CD4-positive, alpha-beta memory T cell (primary cell): ENCODE measurements at regions not wholly inside any gene's neighbourhood (a gene's known extent, or its start where the extent isn't known, plus 50 kb on each side); places are given as distances from the start of the nearest gene placed in this dataset.
A peak's percentile ranks its signal among the peaks of the same experiment; 100 is the strongest.
"Not testable (repeated sequence)": the region's sequence is repeated elsewhere in the genome, so short reads cannot be mapped to it uniquely, and the experiment has no call there.

Experiments used
- CTCF ChIA-PET: fragments of 350-600 bp; sonication (Branson Sonifier 250); formaldehyde crosslinking; loops from one replicate; lab custom pipeline; 2021; ENCODE audit warnings: inconsistent platforms; ENCODE audit not compliant: partially characterized antibody; lab: Charles Lee
- POLR2A ChIA-PET: fragments of 350-600 bp; sonication (Branson Sonifier 250); formaldehyde crosslinking; loops from one replicate; lab custom pipeline; 2021; ENCODE audit not compliant: partially characterized antibody; lab: Charles Lee
- DNase-seq, 5 donors: peaks; one replicate each; pipeline versions ENCODE4 v3.0.0 to v3.0.0-alpha.2; 2020 to 2022; ENCODE audit warnings: mixed read lengths in 1 of 5
- H3K27ac ChIP-seq: one replicate; pipeline ENCODE4 v1.7.0; 2013; ENCODE audit warnings: low read depth, low read length
- H3K27me3 ChIP-seq: 2 replicates; pipeline ENCODE4 v1.7.0; 2013; ENCODE audit warnings: mild to moderate bottlenecking, low read length, moderate library complexity; ENCODE audit not compliant: insufficient read depth
- H3K36me3 ChIP-seq: 2 replicates; pipeline ENCODE4 v1.7.0; 2013; ENCODE audit warnings: mild to moderate bottlenecking, low read length, moderate library complexity; ENCODE audit not compliant: insufficient read depth
- H3K4me1 ChIP-seq: 2 replicates; pipeline ENCODE4 v1.7.0; 2013; ENCODE audit warnings: mild to moderate bottlenecking, low read length, moderate library complexity; ENCODE audit not compliant: insufficient read depth
- H3K4me3 ChIP-seq, 2 donors: one replicate each; pipeline ENCODE4 v1.7.0; 2013; ENCODE audit warnings: low read length in 2 of 2, mild to moderate bottlenecking in 1 of 2
- H3K9me3 ChIP-seq, 2 donors: one replicate each; pipeline ENCODE4 v1.7.0; 2013; ENCODE audit warnings: low read length in 2 of 2, control low read depth in 1 of 2; ENCODE audit not compliant: control insufficient read depth in 1 of 2
- H3K27ac Mint-ChIP-seq, 7 donors: one replicate each; pipeline ENCODE4 v1.8.0; 2020 to 2021; ENCODE audit warnings: mixed read lengths in 7 of 7, mild to moderate bottlenecking in 6 of 7, inconsistent platforms in 3 of 7, moderate library complexity in 3 of 7
- H3K27me3 Mint-ChIP-seq, 2 donors: one replicate each; pipeline ENCODE4 v1.8.0; 2020 to 2021; ENCODE audit warnings: mixed read lengths in 2 of 2
- H3K36me3 Mint-ChIP-seq, 2 donors: one replicate each; pipeline ENCODE4 v1.8.0; 2020 to 2021; ENCODE audit warnings: mixed read lengths in 2 of 2, inconsistent platforms in 1 of 2, mild to moderate bottlenecking in 1 of 2
- H3K4me1 Mint-ChIP-seq, 4 donors: one replicate each; pipeline ENCODE4 v1.8.0; 2020 to 2021; ENCODE audit warnings: mixed read lengths in 4 of 4, mild to moderate bottlenecking in 1 of 4
- H3K4me3 Mint-ChIP-seq, 8 donors: one replicate each; pipeline ENCODE4 v1.8.0; 2020 to 2021; ENCODE audit warnings: mixed read lengths in 8 of 8, mild to moderate bottlenecking in 7 of 8, moderate library complexity in 6 of 8, inconsistent platforms in 3 of 8
- H3K9me3 Mint-ChIP-seq, 8 donors: one replicate each; pipeline ENCODE4 v1.8.0; 2020 to 2021; ENCODE audit warnings: mixed read lengths in 8 of 8, mild to moderate bottlenecking in 5 of 8, inconsistent platforms in 3 of 8, moderate library complexity in 1 of 8
- intact Hi-C: fragments of 100-400 bp; cut with micrococcal nuclease; formaldehyde crosslinking; loops from one replicate; pipeline ENCODE4 v1.15.1; 2023

DNA sequence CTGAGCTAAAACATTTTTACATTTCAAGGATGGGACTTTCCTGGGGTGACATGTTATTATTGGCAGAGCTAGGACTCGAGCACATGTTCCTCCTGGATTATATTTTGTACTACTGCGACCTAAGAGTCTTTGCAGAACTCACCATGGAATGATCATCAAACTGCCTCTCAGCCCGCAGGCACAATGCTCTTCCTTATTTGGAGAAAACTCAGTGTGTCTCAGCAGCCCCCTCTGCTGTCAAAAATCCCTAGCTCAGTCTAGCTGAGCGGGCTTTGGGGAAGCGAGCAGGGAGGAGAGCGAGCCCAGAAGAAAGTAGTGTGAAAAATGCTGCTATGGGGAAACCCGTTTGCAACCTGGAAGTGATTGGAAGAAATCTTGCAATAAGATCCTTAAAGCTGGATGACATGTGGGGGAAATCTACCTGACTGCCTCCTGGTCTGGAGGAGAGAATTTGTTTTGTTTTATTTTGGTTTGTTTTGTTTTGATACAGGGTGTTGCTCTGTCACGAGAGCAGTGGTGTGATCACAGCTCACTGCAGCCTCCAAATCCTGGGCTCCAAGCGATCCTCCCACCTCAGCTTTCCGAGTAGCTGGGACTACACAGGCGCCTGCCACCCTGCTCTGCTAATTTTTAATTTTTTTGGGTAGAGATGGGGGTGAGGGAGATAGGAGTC is 89.9 kb upstream of the CLINT1 start:
- ChIA-PET POLR2A (interaction anchor here (1.4 kb wide), 1 partner anchor 132 kb away, joined by 7 read pairs; no protein-coding TSS in a partner anchor), CTCF (interaction anchor here (0.6 to 4.7 kb wide), 50 partner anchors 8 to 1158 kb away, joined by 3 to 95 read pairs (median 5); partner anchors contain the start of gene CLINT1)
- H3K27ac ChIP-seq: no peak overlapping the region
- no peak overlapping the region for H3K4me3 ChIP-seq
- H3K9me3 ChIP-seq: no peaks in the 10 kb centered on the region
- intact Hi-C loops: loop anchor here (1.0 to 2.0 kb wide), 4 partner anchors 30 to 133 kb away; no protein-coding TSS in a partner anchor
- Mint-ChIP-seq H3K9me3 (no peaks in the 10 kb centered on the region), H3K36me3 (no peaks in the 10 kb centered on the region), H3K4me1 (peaks cover 4 to 6% (median 5%) of the 10 kb centered on the region in 4 donors), H3K27ac (no peak overlapping the region), H3K4me3 (peak overlapping the region in 3 of 8 donors; percentile 1 to 11 (median 5)), H3K27me3 (peaks cover 10 to 12% of the 10 kb centered on the region in 2 donors)
- DNase-seq: peak; percentile 63 to 75 (median 68)
- H3K36me3 ChIP-seq: no peaks in the 10 kb centered on the region
- H3K4me1 ChIP-seq: no peaks in the 10 kb centered on the region
- no peaks in the 10 kb centered on the region for H3K27me3 ChIP-seq

DNA sequence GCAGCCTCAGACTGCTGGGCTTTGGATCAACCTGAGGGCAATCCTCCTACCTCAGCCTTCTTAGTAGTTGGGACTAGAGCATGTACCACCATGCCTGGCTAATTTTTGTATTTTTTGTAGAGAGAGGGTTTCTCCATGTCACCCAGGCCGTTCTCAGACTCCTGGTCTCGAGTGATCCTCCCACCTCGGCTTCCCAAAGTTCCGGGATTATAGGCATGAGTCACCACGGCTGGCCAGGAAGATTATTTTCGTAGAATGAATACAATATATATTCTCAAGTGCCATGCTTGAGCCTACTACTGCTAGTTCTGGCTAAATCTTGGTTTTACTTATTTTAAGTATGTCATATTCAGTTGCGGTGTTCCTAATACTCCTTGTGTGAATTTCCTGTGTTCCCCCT is 88.2 kb upstream of the CLINT1 start:
- Histone ChIP-seq H3K27me3 (no peaks in the 10 kb centered on the region), H3K27ac (no peak overlapping the region), H3K4me3 (no peak overlapping the region), H3K9me3 (no peaks in the 10 kb centered on the region), H3K36me3 (no peaks in the 10 kb centered on the region), H3K4me1 (no peaks in the 10 kb centered on the region)
- Mint-ChIP-seq H3K4me1 (peaks cover 4 to 6% (median 5%) of the 10 kb centered on the region in 4 donors), H3K27ac (no peak overlapping the region), H3K36me3 (no peaks in the 10 kb centered on the region), H3K9me3 (no peaks in the 10 kb centered on the region), H3K27me3 (peaks cover 10 to 12% of the 10 kb centered on the region in 2 donors), H3K4me3 (no peak overlapping the region)
- DNase-seq: no peak
- CTCF ChIA-PET: interaction anchor here (4.7 kb wide), 1 partner anchor 129 kb away, joined by 95 read pairs; no protein-coding TSS in a partner anchor
- intact Hi-C loops: no loop called here
- POLR2A ChIA-PET: no interaction called here

DNA sequence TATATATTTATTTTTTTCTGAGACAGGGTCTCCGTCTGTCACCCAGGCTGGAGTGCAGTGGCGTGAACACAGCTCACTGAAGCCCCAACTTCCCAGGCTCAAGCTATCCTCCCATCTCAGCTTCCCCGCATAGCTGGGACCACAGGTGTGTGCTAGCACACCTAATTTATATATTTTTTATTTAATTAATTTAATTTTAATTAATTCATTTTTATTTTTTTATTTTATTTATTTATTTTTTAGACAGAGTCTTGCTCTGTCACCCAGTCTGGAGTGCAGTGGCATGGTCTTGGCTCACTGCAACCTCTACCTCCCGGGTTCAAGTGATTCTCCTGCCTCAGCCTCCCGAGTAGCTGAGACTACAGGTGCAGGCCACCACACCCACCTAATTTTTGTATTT is 86.9 kb upstream of the CLINT1 start:
- CTCF ChIA-PET, intact Hi-C loops: not testable (repeated sequence)

DNA sequence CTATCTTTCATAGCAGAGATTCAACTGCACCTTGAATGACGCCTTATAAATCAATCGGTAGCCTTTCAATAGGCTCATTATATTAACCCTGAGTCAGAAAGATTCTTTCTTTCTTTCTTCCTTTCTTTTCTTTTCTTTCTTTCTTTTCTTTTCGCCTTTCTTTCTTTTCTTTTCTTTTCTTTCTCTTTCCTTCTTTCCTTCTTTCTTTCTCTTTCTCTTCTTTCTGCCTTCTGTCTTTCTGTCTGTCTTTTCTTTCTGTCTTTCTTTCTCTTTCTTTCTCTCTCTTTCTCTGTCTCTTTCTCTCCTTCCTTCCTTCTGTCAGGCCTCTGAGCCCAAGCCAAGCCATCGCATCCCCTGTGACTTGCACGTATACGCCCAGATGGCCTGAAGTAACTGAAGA is 86.0 kb upstream of the CLINT1 start:
- H3K9me3 ChIP-seq: no peaks in the 10 kb centered on the region
- ChIA-PET CTCF (no interaction called here), POLR2A (no interaction called here)
- H3K4me3 ChIP-seq: no peak overlapping the region
- H3K36me3 Mint-ChIP-seq: no peaks in the 10 kb centered on the region
- H3K27me3 Mint-ChIP-seq: peaks cover 5 to 9% of the 10 kb centered on the region in 2 donors
- H3K4me1 Mint-ChIP-seq: peaks cover 4 to 6% (median 5%) of the 10 kb centered on the region in 4 donors
- intact Hi-C loops: no loop called here
- H3K27ac ChIP-seq: no peak overlapping the region
- no peaks in the 10 kb centered on the region for H3K27me3 ChIP-seq
- H3K36me3 ChIP-seq: no peaks in the 10 kb centered on the region
- no peak overlapping the region for H3K4me3 Mint-ChIP-seq
- no peak overlapping the region for H3K27ac Mint-ChIP-seq
- no peak for DNase-seq
- H3K4me1 ChIP-seq: no peaks in the 10 kb centered on the region
- H3K9me3 Mint-ChIP-seq: no peaks in the 10 kb centered on the region

More for the DNA sequence above, 86.9 kb upstream of the CLINT1 start:
- H3K9me3 ChIP-seq, H3K4me1 Mint-ChIP-seq, H3K9me3 Mint-ChIP-seq, H3K27ac ChIP-seq, H3K27me3 ChIP-seq, H3K36me3 ChIP-seq, H3K36me3 Mint-ChIP-seq, H3K4me3 Mint-ChIP-seq, DNase-seq, H3K4me1 ChIP-seq, POLR2A ChIA-PET, H3K4me3 ChIP-seq: not testable (repeated sequence)
- Mint-ChIP-seq H3K27ac (peak overlapping the region in 1 of 7 donors; percentile 63), H3K27me3 (peaks cover 6 to 12% of the 10 kb centered on the region in 2 donors)

DNA sequence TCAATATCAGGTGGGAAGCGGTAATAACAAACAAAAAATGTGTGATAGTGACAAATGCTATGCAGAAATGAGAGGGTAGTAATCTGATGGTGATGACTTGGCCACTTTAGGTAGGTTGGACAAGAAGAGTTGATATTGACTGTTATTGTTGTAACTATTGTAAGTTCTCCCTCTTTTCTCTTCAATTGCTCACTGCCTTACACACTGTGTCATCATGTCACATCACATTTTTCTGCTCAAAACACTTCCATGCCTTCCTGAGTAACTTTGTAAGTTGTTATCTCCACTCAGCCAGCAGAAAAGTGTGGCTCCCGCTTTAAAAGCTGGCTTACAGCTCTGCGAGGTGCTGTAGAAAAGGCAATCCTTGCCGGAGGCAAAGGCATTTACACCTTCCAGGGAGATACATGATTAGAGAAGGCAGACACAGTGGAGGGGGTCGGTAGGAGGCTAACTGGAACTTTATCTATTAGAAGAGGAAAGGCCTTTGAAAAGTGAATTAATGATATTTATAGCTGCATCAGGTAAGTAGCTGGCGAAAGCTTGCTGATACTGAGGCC is 85.2 kb upstream of the CLINT1 start:
- H3K27me3 ChIP-seq: no peaks in the 10 kb centered on the region
- Mint-ChIP-seq H3K36me3 (no peaks in the 10 kb centered on the region), H3K27ac (no peak overlapping the region), H3K4me1 (peaks cover 4 to 6% (median 5%) of the 10 kb centered on the region in 4 donors), H3K4me3 (no peak overlapping the region), H3K27me3 (peaks cover 5 to 6% of the 10 kb centered on the region in 2 donors), H3K9me3 (no peaks in the 10 kb centered on the region)
- H3K9me3 ChIP-seq: no peaks in the 10 kb centered on the region
- H3K4me1 ChIP-seq: no peaks in the 10 kb centered on the region
- ChIA-PET POLR2A (no interaction called here), CTCF (interaction anchor here (0.6 kb wide), 1 partner anchor 263 kb away, joined by 4 read pairs; no protein-coding TSS in a partner anchor)
- H3K36me3 ChIP-seq: no peaks in the 10 kb centered on the region
- no peak overlapping the region for H3K4me3 ChIP-seq
- intact Hi-C loops: no loop called here
- no peak overlapping the region for H3K27ac ChIP-seq
- DNase-seq: no peak

DNA sequence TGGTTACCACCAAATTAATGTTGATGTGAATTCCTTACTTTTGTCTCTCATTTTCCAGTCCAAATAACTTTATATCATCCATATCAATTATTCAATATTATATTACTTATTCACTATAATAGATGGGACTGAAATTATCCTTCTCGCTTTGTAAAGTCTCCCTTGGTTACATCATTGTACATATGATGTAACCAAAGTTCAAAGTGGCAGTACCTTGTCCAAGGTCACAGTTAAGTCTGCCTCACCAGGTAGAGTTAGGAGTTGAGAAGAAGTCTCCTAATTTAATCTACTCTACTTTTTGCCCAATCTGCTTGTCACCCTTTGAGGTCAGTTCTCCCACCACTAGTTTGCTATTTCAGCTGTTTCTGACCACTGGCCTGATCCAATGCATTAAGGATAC is 83.7 kb upstream of the CLINT1 start:
- intact Hi-C loops: no loop called here
- no peak overlapping the region for H3K4me3 Mint-ChIP-seq
- H3K9me3 Mint-ChIP-seq: no peaks in the 10 kb centered on the region
- no peaks in the 10 kb centered on the region for H3K36me3 Mint-ChIP-seq
- no peak overlapping the region for H3K27ac ChIP-seq
- H3K27me3 ChIP-seq: no peaks in the 10 kb centered on the region
- no peaks in the 10 kb centered on the region for H3K9me3 ChIP-seq
- H3K4me3 ChIP-seq: no peak overlapping the region
- no peaks in the 10 kb centered on the region for H3K4me1 Mint-ChIP-seq
- ChIA-PET CTCF (no interaction called here), POLR2A (no interaction called here)
- H3K4me1 ChIP-seq: no peaks in the 10 kb centered on the region
- no peak for DNase-seq
- peaks cover 1 to 2% of the 10 kb centered on the region in 2 donors for H3K27me3 Mint-ChIP-seq
- no peaks in the 10 kb centered on the region for H3K36me3 ChIP-seq
- H3K27ac Mint-ChIP-seq: no peak overlapping the region

DNA sequence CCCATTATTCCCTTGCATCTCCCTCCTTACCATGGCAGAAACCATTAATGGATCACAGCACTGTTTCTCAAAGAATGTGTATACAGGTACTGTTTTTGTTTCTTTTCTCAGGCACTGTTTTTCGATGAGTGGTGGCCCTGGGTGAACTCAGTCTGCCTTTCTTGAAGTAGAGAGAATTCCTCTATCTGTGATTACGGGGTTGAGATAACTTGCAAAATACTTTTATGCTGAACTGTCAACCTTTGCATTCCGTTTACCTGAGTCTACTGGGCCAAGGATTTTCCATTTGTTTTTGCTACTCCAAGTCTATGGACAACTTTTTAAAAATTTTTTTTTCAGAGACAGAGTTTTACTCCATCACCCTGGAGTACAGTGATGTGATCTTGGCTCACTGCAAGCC is 82.7 kb upstream of the CLINT1 start:
- H3K27ac ChIP-seq: no peak overlapping the region
- no peaks in the 10 kb centered on the region for H3K9me3 ChIP-seq
- no peak overlapping the region for H3K4me3 Mint-ChIP-seq
- H3K27me3 ChIP-seq: no peaks in the 10 kb centered on the region
- intact Hi-C loops: no loop called here
- H3K4me1 Mint-ChIP-seq: no peaks in the 10 kb centered on the region
- ChIA-PET CTCF (no interaction called here), POLR2A (no interaction called here)
- no peak overlapping the region for H3K4me3 ChIP-seq
- H3K9me3 Mint-ChIP-seq: peaks cover 0 to 4% (median 0%) of the 10 kb centered on the region in 8 donors
- no peaks in the 10 kb centered on the region for H3K36me3 ChIP-seq
- DNase-seq: no peak
- H3K27me3 Mint-ChIP-seq: no peaks in the 10 kb centered on the region
- no peaks in the 10 kb centered on the region for H3K36me3 Mint-ChIP-seq
- H3K4me1 ChIP-seq: no peaks in the 10 kb centered on the region
- H3K27ac Mint-ChIP-seq: no peak overlapping the region
